GM20000 (cell line): ENCODE measurements at regions not wholly inside any gene's neighbourhood (a gene's known extent, or its start where the extent isn't known, plus 50 kb on each side); places are given as distances from the start of the nearest gene placed in this dataset.
"Not testable (repeated sequence)": the region's sequence is repeated elsewhere in the genome, so short reads cannot be mapped to it uniquely, and the experiment has no call there.

Experiments used
- DNase-seq: peaks from one replicate; pipeline ENCODE4 v3.0.0; 2012; ENCODE audit warnings: low spot score
- TF ChIP-seq, protein P1 (sequence below): IDR thresholded peaks from 2 replicates; pipeline ENCODE4 v1.5.1; 2012; ENCODE audit warnings: mild to moderate bottlenecking, control low read depth; ENCODE audit errors: extremely low read depth, missing control alignments

DNA sequence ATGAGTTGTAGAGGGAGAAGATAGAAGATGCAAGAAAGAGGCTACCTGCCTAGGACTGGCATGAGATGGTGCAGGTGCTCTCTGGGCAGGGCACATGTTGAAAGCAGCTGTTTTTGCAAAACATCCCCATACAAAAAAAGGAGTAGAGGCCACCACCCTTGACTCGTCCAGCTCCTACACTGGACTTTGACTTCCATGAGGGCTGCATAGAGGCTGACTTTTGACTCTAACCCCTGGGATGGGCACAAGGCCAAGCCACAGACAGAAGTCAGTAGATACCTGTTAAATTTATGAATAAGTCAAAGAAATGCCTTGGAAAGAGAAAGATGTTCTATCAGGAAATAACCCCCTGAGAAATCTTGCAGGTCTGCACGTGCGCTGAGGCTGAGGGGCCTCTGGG is 1139.1 kb upstream of the TMEM132C start:
- TF ChIP-seq, protein P1, sequence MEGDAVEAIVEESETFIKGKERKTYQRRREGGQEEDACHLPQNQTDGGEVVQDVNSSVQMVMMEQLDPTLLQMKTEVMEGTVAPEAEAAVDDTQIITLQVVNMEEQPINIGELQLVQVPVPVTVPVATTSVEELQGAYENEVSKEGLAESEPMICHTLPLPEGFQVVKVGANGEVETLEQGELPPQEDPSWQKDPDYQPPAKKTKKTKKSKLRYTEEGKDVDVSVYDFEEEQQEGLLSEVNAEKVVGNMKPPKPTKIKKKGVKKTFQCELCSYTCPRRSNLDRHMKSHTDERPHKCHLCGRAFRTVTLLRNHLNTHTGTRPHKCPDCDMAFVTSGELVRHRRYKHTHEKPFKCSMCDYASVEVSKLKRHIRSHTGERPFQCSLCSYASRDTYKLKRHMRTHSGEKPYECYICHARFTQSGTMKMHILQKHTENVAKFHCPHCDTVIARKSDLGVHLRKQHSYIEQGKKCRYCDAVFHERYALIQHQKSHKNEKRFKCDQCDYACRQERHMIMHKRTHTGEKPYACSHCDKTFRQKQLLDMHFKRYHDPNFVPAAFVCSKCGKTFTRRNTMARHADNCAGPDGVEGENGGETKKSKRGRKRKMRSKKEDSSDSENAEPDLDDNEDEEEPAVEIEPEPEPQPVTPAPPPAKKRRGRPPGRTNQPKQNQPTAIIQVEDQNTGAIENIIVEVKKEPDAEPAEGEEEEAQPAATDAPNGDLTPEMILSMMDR = no peak
- DNase-seq = no peak

DNA sequence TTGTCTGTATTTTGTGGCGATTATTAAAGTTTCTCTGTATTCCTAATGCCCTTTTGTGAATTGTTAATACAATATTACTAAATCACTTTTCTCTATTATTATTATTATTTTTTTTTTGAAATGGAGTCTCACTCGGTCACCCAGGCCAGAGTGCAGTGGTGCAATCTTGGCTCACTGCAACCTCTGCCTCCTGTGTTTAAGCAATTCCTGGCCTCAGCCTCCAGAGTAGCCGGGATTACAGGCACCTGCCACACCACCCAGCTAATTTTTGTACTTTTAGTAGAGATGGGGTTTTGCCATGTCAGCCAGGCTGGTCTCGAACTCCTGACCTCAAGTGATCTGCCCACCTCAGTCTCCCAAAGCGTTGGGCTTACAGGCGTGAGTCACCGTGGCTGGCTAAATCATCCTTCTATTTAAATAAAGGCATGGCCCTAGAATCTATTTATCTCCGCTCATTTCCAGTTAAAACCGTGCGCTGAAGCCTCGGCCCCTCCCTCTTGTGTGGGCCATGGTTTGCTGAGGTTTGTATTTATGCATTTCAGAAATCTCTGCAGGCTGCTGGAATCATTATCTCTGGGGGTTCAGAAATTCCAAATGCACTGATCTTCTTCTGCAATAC is 1136.4 kb upstream of the TMEM132C start:
- TF ChIP-seq, protein P1 = no peak

DNA sequence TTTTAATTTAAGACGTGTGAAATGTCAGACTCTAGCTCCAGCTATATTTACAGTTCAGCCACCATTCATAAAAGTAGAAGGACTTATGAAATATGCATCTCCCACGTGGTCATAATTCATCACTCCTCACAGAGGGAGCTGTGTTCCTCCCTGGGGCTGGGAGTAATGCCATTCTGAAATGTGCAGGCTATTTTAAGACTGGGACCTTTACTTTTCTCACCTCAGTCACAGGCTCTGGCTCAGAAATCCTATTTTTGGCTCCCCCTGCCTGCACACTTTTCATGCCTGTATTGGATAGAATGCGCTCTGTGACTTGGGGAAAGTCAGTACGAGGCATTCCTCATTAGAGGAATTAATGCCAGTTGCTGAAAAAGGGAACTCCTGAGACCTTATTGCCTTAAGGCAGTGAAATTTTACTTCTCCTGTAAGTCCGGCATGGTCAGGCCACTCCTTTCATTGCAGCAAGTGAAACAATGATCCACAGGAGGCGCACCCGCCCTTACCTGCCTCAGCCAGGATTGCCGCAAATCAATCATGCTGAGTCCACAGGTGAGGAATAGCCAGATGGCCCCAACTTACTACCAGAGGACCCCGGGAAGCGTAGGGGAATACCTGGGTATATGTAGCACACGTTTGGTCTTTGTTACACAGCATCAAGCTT is 1133.2 kb upstream of the TMEM132C start:
- TF ChIP-seq, protein P1 = no peak
- DNase-seq = no peak

More for the DNA sequence above, 1136.4 kb upstream of the TMEM132C start:
- DNase-seq = no peak

DNA sequence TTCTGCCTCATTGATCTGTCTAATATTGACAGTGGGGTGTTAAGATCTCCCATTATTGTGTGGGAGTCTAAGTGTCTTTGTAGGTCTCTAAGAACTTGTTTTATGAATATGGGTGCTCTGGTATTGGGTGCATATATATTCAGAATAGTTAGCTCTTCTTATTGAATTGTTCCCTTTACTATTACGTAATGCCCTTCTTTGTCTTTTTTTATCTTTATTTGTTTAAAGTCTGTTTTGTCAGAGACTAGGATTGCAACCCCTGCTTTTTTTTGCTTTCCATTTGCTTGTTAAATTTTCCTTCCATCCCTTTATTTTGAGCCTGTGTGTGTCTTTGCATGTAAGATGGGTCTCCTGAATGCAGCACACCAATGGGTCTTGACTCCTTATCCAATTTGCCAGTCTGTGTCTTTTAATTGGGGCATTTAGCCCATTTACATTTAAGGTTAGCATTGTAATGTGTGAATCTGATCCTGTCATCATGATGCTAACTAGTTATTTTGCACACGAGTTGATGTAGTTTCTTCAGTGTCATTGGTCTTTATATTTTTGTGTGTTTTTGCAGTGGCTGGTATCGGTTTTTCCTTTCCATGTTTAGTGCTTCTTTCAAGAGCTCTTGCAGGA is 1126.0 kb upstream of the TMEM132C start:
- DNase-seq = not testable (repeated sequence)

DNA sequence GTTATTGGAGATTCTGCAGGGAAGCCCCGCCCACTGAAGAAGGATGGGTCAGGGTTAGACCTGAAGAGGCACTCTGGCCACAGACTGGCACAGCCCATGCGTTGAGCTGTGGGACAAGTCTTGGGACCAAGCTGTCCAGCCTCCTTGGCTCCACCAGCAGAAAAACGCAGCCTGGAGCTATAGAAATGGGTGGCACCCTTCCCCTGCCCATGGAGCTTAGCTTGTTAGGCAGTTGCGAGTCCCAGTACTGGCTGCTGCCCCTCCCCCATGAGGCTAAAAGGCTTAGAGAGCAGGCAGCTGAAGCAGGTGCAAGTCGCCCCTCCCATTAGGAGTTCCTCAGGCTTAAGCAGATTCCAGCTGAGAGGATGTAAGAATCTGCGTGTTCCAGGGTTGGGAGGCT is 1124.0 kb upstream of the TMEM132C start:
- no peak for DNase-seq
- TF ChIP-seq, protein P1 = no peak

DNA sequence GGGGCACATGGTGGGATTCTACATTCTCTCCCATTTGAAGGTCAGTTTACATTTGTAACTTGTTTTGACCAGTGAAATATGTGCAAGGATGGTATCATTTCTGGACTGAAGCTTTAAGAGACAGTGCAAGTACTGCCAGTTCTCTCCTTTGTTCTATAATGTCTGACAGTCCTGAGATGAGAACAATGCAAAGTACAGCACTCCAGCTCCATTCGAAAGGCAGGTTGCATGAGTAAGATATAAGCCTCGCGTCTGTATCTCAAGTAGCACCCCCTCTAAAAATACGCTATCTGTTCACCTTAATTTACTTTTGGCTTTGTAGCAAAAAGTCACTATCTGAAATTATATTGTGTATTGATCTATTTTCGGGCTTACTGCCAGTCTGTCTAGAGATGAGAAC is 1122.2 kb upstream of the TMEM132C start:
- no peak for DNase-seq
- TF ChIP-seq, protein P1 = no peak

DNA sequence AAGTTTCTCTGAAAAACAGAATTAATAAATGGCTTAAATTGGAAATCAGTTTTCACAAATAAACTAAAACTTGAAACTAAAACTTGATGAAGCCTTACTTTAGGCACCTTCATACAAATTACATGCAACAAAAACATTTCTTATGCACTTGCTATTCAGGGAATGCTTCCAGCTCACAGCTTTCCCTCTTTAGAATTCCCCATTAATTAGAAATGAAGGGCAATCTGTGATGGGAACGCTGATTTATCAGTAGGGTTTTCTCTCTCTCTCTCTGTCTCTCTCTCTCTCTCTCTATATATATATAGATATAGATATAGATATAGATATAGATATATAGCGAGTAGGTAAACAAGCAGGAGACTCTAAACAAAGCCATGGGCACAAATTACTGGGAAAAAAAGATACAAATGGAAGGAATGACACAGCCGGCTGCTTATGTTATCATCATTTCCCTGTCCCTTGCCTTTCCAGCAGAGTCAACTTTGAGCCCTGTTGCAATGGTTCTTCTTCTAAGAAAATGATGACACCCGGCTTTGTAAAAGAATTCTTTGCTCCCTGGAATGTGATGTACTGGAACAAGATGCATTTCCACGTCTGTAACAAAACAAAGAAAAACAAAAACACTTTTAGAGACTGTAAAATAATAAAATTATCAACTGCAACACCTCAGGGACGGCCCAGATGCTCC is 1121.6 kb upstream of the TMEM132C start:
- TF ChIP-seq, protein P1 = no peak
- no peak for DNase-seq
